22Rv1 (cell line): ENCODE measurements at regions not wholly inside any gene's neighbourhood (a gene's known extent, or its start where the extent isn't known, plus 50 kb on each side); places are given as distances from the start of the nearest gene placed in this dataset.

Experiments
- CTCF ChIP-seq: fragments of 450-650 bp; IDR thresholded peaks from 2 replicates; pipeline ENCODE4 v1.5.1; 2017; ENCODE audit warnings: mild to moderate bottlenecking
- ZFX ChIP-seq: fragments of 450-650 bp; IDR thresholded peaks from 2 replicates; pipeline ENCODE4 v1.6.1; 2017; ENCODE audit warnings: antibody characterized with exemption, borderline replicate concordance

GRCh38 chr13:59367904-59368303 lies 795.8 kb downstream of the DIAPH3 start:
- TF ChIP-seq CTCF (no peak), ZFX (no peak)
